ENCODE measurements at regions not wholly inside any gene's neighbourhood (a gene's known extent, or its start where the extent isn't known, plus 50 kb on each side); places are given as distances from the start of the nearest gene placed in this dataset.
"Not testable (repeated sequence)": the region's sequence is repeated elsewhere in the genome, so short reads cannot be mapped to it uniquely, and the experiment has no call there.

GRCh38 chr18:38790786-38791185, 1225.2 kb upstream of the CELF4 start:
- no peak for DNase-seq (ENCODE audit: low spot score)

GRCh38 chr18:38790303-38790702, 1224.7 kb upstream of the CELF4 start:
- no peak for DNase-seq (ENCODE audit: low spot score)

DNA sequence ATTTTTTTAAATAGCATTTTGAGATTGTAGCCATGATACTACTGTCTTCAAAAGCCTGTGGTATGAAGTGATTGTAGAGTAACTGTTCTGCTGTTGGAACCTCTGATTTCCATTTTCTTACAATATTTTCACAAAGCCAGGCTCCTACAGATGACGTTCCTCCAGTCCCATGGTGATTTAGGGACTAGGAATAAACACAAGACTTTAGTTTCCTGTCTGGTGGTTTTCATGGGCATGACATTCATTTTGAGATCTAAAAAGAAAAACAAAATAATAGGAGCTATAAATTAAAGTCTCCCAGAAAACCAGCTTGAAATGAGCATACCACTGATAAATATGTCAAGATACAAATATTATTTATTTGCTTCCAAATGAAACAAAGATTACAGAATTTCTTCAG, 1223.5 kb upstream of the CELF4 start:
- no peak for DNase-seq (ENCODE audit: low spot score)

- no peak for DNase-seq (ENCODE audit: low spot score)
Measured at GRCh38 chr18:38786906-38787305, 1221.3 kb upstream of the CELF4 start.

DNA sequence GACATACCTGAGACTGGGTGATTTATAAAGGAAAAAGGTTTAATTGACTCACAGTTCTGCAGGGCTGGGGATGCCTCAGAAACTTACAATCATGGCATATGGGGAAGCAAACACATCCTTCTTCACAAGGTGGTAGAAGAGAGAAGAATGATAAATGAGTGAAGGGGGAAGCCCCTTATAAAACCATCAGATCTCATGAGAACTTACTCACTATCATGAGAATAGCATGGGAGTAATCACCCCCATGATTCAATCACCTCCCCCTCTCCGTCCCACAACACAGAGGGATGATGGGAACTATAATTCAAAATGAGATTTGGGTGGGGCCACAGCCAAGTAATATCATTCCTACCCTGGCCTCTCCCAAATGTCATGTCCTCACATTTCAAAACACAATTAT, 1206.0 kb upstream of the CELF4 start:
- DNase-seq (ENCODE audit: low spot score) = not testable (repeated sequence)

- no peak for DNase-seq (ENCODE audit: low spot score)
Measured at GRCh38 chr18:38768504-38768903, 1202.9 kb upstream of the CELF4 start.

DNA sequence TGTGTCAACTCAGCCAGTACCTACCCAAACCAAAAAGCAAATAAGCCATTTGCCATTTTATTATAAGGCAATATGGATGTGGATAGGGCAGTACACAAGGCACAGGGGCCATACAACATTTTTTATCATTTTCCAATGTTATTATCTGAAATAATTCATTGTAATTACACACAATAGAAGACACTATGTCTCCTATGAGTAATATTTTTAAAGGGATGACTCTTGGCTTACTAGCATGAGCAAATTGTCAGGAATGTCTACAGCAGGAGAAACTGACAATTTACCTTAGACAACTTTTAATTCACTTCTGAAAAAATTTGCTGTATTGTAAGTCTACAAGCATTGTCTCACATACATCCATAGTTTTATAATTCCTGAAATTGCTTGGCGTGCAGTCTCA, 1193.9 kb upstream of the CELF4 start:
- DNase-seq (ENCODE audit: low spot score) = no peak

DNA sequence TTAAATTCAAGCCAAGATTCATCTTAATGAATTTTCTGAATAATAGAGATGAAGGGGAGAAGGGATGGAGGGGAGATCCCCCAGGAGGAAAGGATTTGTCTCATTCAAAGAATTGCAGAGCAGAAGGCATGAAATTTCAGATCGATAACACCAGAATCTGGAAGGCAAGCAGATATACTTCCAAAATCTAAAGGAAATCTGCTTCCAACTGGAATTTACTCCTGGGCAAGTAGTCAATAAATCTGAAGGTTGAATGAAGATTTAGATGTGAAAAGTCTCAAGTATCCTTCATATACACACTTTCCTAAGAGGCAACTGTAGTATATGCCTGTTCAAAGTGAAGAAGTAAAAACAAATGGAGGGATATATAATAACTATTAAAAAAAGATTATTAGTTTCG, 1190.8 kb upstream of the CELF4 start:
- DNase-seq (ENCODE audit: low spot score) = no peak

DNA sequence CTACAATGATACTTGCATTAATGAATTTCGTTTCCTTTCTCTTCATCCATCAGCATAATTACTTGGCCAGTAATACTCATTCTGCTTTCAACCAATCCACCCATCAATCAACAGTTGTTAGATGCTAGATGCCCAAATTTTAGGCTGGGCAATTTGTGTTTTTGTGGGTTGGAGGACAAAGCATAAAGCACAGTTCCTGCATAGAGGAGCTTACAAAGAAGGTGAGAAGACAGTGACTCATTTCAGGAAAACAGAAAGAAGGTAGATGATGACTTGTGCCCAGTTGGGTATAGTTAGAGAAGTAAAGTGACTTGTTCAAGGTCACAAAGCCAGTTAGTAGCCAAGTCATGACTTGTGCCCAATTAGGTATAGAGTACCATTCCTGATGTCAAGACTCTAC, 1186.8 kb upstream of the CELF4 start:
- no peak for DNase-seq (ENCODE audit: low spot score)

DNA sequence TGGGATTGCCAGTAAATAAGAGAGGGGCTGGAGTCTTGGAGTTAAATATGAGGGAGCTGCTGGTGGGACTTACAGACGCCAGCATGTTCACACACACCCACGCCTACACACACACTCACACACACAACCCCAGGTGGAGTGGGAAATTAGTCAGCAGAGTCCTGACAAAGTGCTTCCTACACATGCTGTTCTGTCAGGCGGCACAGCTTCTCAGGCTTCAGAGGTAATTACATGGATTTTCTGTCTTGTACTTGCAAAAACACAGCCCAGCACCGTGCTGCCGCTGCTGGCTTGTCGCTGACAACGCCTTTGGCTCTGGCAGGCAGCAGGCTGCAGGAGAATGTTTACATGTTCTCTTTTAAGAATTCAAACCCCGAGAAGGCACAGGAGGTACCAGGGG, 1186.3 kb upstream of the CELF4 start:
- DNase-seq (ENCODE audit: low spot score) = no peak

DNA sequence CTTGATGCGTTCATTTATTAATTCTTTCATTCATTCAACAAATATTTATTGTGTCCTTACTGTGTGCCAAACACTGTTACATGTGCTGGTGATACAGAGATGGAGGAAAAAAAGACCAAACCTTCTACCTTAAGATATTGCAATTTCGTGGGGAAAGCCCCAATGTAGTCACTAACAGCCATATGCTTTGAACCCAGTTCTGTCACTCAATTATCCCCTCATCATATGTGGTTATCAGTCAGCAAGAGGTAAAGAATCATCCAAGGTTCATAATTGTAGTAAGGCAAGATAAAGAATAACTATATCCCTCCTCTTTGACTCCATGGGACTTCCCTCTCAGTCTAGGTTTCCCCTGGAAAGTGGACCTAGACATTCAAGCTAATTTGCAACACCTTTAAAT, 1185.6 kb upstream of the CELF4 start:
- no peak for DNase-seq (ENCODE audit: low spot score)

GRCh38 chr18:38750751-38751150, 1185.2 kb upstream of the CELF4 start:
- no peak for DNase-seq (ENCODE audit: low spot score)

DNA sequence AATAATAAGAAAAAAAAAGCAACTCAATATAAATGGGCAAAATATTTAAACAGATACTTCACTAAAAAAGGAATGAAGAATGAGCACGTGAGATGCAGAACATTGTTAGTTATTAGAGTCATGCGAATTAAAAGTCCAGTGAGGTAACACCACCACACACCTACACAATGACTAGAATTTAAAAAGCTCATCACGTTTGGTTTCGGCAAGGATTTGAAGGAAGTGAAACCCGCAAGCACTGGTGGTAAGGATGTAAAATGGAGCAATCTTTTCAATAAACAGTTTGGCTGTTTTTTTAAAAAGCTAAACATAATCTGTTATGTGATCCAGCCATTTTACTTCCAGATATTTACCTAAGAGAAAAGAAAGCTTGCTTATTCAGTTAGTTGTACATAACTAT, 1181.6 kb upstream of the CELF4 start:
- DNase-seq (ENCODE audit: low spot score) = no peak

DNA sequence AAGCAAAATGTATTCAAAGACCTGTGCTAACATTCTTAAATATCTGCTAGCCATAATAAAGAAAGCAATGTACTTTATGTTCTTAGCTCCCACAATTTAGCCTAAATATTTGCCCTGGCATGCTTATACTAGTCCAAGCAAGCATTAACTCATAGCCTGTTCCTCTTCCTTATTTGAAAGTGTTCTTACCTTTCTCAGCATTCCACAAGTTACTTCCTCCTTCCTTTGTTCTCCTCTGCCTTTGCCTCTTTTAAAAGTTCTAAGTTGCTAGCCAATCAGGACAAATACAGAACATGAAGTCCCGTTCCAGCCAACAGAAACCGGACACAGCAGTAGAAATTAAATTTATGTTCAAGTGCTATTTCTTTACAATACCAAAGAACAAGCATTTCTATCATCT, 1154.6 kb upstream of the CELF4 start:
- not testable (repeated sequence) for DNase-seq (ENCODE audit: low spot score)

- DNase-seq (ENCODE audit: low spot score) = no peak
Measured at GRCh38 chr18:38718365-38718901, 1152.8 kb upstream of the CELF4 start.

GRCh38 chr18:38709122-38709521, 1143.5 kb upstream of the CELF4 start:
- no peak for DNase-seq (ENCODE audit: low spot score)

- no peak for DNase-seq (ENCODE audit: low spot score)
Measured at GRCh38 chr18:38706373-38706772, 1140.8 kb upstream of the CELF4 start.

GRCh38 chr18:38698088-38698487, 1132.5 kb upstream of the CELF4 start:
- no peak for DNase-seq (ENCODE audit: low spot score)

GRCh38 chr18:38695559-38696280, 1130.1 kb upstream of the CELF4 start:
- DNase-seq (ENCODE audit: low spot score) = no peak

DNA sequence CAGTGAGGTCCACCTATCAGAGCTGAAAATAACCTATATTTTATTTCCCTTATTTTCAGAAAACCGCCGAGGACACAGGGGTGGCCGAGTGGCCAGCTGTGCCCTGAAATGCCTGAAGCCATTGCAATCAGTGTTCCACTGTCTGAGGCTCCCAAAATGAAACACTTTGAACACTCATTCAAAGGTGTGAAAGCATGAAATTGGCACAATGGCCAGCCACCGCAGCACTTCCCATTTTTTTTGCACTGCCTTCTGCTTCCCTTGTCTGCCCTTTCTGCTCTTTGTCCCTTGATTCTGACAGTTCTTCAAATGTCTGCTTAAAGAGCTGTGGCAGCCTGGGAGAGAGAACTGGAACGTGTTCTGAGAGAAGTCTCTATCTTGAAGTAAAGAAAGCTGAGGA, 1127.5 kb upstream of the CELF4 start:
- no peak for DNase-seq (ENCODE audit: low spot score)

- no peak for DNase-seq (ENCODE audit: low spot score)
Measured at GRCh38 chr18:38690626-38691025, 1125.0 kb upstream of the CELF4 start.

- DNase-seq (ENCODE audit: low spot score) = no peak
Measured at GRCh38 chr18:38688416-38688815, 1122.8 kb upstream of the CELF4 start.

DNA sequence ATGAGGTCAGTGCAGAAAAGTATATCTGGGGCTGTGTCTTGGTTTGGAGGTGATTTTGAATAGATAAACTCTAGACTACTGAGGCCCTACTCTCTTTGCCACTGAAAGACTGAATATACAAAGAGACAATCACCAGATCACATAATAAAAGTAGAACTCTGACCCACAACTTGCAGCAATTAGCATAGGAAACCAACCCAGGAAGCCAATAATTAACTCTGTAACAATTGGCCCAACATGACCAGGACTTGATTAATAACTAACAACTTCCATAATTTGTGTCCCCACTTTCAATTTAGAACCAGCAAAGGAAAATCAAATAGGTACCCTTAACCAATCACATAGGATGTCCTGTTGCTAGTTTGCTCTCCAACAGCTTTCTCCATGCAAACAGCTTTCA, 1104.9 kb upstream of the CELF4 start:
- no peak for DNase-seq (ENCODE audit: low spot score)

GRCh38 chr18:38664929-38665328, 1099.3 kb upstream of the CELF4 start:
- no peak for DNase-seq (ENCODE audit: low spot score)

All from globus pallidus (tissue), 1 donor.